LoVo (cell line): ENCODE measurements at regions not wholly inside any gene's neighbourhood (a gene's known extent, or its start where the extent isn't known, plus 50 kb on each side); places are given as distances from the start of the nearest gene placed in this dataset.
"Not testable (repeated sequence)": the region's sequence is repeated elsewhere in the genome, so short reads cannot be mapped to it uniquely, and the experiment has no call there.

Experiments used
- DNase-seq: peaks from one replicate; pipeline ENCODE4 v3.0.0-alpha.2; 2016; ENCODE audit warnings: low spot score

DNA sequence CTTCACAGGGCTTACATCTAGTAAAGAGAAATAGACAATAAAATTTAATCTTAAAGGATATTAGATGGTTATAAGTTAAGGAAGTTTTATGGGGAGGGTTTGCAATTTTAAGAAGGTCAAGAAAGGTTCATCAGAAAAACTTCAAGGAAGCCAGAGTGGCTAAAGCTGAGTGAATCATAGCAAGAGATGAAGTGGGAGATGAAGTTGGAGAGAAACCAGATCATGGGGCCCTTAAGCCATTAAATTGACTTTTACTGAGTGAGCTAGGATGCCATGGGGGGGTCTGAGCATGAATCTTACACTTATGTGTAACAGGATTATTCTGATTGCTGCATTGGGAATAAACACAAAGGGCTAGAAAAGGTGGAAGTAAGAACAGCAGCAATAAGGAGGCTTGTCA, 189.2 kb downstream of the LRIG3 start:
- no peak for DNase-seq

DNA sequence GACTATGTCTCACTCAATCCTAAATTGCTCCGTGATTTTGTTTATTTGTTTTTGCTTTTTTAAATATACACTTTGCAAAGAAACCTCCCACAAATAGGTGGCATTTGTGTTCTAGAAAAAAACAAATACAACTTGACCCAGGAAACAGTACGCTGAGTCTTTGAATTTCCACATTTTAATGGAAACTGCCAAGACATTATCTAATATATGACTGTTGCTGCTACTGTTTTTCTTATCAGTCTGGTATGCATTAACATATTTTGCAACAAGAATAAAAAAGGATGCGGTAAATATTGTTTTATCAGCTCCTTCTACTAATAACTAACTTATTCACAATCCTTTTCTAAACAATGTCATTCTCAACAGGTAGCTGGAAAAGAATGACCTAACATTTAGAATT, 187.4 kb downstream of the LRIG3 start:
- no peak for DNase-seq

DNA sequence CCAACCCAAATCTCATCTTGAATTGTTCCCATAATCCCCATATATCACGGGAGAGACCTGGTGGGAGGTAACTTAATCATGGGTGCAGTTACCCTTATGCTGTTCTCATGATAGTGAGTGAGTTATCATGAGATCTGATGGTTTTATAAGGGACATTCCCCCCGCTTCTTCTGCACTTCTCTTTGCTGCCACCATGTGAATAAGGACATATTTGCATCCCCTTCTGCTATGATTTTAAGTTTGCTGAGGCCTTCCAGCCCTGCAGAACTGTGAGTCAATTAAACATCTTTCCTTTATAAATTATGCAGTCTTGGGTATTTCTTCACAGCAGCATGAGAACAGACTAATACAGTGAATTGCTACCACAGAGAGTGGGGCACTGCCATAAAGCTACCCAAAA, 179.1 kb downstream of the LRIG3 start:
- no peak for DNase-seq

DNA sequence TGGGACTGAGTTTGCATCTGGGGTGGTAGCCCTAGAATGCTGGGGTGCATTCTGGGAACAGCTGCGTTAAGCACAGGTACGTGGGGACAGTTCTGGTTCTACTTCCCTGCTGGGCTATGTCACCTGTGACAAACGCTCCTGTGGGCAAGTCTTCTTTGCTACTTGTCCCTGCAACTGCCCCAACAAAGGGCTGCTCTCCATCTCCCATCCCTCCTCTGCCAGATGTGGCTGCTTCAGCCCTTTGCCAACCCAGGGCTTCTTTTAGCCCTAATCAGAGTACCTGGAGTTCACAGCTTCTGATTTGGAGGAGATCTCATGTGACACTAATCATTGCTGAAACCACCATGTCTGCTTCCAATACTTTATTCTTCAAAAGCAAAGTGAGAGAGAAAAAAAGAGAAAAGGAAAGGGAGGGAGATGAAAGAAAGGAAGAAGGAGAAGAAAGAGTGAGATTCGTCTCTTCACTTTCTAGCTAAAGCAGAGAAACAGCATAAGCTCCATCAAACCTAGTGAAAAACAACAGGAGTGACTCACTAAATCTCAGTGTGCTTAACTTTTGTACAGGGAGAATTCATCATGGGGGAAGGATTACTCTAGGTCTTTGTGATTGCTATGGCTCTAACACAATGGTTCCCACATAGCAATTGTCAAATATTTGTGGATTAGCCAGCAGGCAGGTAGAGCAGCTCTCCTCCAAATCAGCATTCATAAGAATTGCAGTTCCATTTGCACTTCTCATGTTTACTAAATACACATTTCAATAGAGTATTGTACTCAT, 174.8 kb downstream of the LRIG3 start:
- DNase-seq = no peak

DNA sequence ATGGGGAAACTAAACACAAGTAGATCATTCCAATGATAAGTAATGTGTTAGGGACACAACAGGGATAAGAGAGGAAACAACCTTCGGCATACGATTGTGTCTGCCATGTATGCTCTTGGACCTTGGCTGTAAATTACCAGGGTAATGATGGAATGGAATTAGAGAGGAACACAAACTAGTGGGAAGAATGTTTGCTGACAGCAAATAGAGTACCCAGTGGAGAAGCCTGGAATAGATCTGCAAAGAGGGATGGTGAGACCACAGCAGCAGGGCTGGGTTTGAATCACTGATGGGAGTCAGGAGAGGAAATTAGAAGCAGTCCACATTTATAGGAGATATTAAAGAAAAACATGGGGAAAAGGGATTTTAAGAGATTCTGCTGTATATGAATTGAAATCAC, 172.8 kb downstream of the LRIG3 start:
- no peak for DNase-seq

DNA sequence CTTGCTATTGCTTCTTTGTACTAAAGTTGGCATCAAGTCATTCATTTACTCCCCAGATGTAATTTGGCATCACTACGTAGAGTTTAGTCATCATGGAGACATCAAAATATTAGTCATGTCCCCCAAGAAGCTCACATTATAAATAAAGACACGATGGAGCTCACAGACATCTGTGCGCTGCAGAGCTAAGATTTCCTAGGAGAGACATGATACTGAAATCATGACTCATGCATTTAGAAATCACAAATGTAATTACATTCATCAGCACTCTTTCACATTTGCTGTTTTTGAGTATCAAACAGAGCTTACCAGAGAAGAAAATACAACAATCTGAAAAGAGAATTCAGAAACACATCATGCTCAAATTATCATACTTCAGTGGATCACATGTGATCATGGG, 169.8 kb downstream of the LRIG3 start:
- DNase-seq = no peak

DNA sequence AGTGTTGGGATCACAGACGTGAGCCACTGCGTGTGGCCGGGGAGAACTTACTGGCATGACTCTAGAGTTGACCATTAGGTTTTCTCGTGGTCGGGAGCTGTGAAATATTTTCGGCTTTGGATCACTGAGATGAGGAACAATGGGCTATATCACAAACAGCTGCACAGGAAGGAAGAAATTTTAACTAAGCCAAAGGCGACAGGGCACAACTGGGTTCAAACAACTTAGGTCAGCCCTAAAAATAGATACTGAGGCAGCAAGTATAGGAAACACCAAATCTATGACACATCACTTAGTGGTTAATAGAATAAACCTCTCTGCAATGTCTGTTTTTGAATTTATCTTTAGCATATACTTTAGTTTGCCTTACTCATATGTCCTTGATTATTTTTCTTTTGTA, 162.9 kb downstream of the LRIG3 start:
- DNase-seq = no peak

DNA sequence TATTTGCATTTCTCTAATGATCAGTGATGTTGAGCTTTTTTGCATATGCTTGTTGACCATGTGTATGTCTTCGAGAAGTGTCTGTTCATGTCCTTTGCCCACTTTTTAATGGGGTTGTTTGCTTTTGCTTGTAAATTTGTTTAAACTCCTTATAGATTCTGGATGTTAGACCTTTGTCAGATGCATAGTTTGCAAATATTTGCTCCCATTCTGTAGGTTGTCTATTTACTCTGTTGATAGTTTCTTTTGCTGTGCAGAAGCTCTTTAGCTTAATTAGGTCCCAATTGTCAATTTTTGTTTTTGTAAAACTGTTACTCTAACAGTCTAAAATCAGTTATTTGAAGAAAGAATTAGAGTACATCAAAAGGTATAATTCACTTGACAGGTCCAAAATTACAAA, 160.6 kb downstream of the LRIG3 start:
- not testable (repeated sequence) for DNase-seq

DNA sequence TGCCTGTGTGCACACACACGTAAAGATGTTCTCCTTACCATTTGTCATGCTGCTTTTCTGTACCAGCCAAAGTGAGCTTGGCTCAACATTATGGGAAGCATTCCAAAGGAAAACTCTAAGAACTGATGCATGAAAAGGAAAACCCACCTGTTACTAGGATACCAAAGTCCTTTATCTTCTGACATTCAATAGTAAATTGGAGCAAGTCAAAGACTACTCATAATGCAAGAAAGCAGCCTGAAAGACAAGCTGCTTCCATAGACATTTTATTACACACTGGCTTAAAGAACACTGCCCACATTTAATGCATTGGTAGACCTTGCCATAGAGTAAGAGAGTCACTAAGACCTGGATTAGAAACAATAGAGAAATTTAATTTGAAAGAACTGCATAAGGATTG, 159.0 kb downstream of the LRIG3 start:
- no peak for DNase-seq

DNA sequence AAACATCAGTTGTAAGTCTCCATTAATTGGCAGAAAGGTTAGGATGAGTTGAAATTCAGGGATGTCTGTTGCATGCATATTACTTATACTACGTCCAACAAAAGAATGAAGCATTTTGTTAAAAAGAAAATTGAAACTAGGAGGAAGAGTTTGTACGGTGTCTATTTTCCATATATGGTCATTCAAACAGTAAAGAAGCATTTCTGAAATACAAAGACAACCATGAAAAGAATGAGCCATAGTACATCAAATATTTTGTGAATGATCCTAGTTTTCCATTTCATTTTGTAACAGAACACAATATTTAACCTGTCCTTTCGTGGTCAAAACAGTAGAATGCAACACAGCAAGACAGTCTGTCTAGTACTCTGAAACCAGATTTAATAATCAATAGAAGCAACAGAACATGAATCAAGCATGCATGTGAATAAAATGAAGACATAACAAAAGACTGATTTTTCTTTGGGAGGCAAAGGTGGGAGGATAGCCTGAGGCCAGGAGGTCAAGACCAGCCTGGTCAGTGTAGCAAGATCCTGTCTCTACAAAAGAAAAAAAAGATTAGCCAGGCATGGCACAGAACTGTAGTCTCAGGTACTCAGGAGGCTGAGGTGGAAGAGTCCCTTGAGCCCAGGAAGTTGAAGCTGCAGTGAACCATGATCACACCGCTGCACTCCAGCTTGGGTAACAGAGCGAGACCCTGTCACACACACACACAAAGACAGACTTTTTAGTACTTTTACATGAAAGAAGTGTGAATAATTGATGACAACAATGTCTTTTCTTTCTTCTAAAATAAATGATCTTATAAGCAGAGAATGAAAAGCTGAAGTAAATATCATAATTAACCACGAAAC, 156.0 kb downstream of the LRIG3 start:
- DNase-seq = no peak

DNA sequence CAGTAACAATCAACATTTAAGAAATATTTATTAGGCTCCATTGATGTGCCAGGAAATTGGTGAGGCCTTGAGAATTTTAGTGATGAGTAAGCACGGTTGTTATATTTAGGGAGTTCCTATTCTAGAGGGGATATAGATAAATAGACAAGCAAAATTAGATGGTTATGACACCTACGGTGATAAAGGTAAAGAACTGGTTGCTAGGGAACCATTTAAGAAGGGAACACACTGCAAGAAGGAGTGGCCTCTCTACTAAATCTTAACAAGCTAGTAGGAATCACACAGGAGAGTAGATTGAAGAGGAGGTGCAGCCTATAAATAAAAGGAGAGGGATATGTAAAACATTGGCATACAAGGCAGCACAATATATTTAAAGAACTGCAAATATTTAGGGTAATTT, 155.2 kb downstream of the LRIG3 start:
- no peak for DNase-seq

DNA sequence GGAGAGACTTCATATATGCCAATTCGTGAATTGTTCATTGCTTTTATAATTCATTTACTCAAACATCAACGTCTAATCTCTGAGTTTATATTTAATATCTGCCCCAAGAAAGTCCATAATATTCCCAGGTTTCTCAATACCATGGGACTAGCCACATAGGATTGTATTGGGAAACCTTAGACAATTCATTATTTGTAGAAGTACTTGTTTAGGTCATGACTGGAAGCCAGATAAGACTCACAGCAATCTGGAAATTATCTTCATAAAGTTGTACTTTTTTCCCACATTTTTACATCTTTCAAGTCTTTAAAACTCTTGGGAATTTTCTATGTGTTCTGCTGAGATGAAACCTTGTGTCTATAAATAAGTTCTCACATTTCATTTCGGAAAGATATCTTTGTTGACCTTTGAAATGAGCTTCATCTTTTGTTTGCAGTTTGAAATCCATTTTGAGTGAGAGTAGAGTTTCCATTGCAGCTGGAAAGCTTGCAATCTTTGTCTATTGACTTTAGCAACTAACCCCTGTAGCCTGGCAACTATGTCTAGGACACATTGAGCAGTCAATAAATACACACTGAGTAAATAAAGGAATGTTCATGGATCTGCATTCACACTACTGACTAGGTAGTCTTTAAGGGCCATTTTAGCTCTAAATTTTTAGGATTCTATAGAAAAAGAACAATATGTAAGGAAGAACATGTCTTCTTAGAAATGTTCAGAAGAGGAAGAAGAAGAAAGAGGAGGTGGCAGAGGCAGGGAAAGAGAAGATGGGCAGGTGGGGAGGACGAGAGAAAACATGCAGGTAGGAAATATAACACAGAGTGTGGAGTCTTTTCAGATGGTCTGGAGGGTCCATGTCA, 154.4 kb downstream of the LRIG3 start:
- no peak for DNase-seq

DNA sequence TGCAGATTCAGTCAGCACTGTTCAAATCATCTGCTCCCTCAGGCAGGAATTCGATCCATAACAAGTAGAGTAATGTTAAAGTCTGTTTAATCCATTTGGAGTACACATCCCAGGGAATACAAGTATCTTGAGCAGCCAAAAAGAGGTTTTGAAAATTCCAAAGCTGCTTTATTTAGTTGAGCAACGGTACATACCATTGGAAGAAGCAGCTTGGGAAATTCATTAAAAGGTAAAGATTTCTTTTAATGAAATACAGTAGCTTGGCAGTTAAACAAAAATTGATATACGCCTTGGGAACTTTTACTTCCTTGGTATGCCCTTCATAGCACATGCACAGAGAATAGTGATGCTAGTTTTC, 153.8 kb downstream of the LRIG3 start:
- DNase-seq = no peak

DNA sequence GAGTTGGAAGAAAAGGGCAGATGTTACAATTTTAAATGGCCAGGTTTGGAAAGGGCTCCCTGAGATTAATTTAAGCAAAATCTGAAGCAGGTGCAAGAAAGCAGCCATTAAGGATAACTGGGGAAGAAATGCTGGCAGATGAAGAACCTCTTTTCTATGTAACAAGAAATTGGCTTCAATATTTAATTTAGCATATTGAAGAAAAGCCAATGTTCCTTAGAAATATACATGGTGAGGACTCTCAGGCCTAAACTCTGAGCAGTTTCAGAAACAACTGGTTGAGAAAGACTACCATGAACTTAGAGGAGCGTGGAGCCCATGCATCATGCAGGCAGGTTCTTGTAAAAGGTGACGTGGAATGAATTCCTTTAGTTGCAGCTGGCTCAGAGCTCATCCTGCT, 152.8 kb downstream of the LRIG3 start:
- no peak for DNase-seq

DNA sequence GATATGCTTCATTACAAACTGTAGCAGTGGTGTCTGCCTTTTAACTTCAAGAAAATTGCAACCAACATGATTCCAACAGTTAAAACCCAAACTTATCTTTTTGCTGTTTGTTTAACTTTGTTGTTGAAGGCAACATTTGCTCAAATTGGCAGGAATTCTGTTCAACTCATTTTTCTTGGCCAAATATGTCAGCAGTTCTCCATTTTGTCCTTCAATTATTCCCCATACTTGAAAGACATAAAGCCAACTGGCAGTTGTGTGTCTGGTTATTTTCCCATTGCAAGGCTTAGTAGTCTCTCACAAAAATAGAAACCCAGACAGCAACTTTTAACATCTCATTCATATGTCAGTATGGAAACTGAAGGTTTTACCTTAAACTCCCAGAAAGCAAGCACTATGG, 146.3 kb downstream of the LRIG3 start:
- no peak for DNase-seq

DNA sequence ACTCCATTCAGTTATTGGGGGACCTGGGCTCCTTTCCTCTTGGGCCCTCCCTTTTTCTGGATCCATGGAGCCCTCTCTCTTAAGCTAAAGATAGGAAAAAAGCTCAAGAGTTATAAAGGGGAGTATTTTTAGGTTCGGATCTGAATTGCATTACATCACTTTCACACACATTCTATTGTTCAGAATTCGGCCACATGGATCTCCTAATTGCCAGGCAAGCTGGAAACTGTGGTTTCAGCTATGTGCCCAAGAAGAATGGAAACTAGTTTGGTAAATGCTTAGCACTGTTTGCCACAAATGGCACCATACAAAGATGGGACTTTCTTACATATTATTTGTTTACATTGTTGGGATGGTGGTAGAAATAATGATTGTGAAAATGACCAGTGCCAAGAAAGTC, 145.6 kb downstream of the LRIG3 start:
- no peak for DNase-seq

DNA sequence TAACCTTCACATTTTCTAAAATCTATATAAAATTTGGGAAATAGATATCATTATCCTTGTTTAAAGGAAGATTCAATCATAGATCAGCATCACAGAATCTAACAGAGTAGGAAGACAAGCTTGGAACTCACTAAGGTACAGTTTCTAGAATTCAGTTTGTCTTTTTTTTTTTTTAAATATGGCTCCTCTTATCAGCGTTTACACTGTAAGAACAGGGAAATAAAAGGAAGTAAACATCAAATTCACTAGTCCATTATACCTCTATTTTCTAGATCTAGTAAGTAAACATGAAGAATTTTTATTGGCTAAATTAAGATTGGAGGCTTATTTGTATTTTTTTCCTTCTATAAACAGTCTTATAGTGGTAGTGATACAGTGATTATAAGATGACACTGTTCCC, 144.9 kb downstream of the LRIG3 start:
- no peak for DNase-seq

DNA sequence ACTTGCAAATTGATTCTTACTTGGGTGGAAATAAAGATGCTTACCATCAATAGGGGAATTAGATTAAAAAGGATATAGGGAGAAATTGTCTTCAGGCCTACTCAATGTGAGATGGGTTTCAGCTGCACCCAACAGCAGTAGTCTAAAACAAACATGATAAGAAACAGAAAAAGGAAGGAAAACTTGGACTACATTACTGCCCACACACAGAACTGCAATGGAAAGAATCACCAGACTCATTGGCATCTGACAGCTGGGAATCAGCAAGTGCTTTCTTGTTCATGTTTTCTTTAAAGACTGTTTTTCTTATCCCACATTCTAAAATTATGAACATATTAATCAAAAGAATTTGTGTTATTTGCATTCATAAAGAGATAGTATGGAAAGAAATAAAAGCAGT, 144.2 kb downstream of the LRIG3 start:
- DNase-seq = no peak

DNA sequence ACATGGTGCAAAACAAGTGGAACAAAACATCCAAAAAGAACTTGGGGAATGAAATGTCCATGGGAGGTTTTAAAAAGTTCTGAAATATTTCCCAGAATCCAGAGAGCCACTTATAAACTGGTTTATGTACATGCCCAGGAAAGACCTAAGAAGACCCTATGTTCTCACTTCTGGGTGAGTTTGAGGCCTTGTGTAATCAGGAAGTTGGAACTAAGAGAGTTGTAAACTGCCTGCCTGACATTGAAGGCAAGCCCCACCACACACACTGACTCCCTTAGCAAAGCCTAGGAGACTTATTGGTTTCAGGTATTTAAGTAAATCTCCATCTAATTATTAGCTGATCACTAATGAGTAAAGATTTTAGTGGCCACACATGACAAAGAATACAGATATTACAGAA, 142.5 kb downstream of the LRIG3 start:
- DNase-seq = no peak

DNA sequence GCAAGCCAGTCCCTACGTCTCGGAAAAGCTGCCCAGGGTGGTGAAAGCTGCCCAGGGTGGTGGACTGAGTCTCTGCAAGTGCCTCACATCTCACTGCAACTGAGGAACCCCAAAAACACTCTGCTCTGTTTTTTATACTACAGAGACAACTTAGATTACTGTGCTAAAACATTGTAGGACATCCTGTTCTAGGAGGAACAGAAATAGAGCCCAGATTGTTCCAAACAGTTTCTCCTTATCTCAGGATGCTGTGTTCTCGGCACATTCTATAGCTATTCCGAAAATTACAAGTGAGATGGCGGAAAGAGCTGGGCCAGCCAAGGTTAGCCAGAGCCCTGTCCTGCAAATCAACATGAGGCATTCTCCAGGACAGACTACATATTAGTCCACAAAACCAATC, 138.7 kb downstream of the LRIG3 start:
- DNase-seq = no peak

DNA sequence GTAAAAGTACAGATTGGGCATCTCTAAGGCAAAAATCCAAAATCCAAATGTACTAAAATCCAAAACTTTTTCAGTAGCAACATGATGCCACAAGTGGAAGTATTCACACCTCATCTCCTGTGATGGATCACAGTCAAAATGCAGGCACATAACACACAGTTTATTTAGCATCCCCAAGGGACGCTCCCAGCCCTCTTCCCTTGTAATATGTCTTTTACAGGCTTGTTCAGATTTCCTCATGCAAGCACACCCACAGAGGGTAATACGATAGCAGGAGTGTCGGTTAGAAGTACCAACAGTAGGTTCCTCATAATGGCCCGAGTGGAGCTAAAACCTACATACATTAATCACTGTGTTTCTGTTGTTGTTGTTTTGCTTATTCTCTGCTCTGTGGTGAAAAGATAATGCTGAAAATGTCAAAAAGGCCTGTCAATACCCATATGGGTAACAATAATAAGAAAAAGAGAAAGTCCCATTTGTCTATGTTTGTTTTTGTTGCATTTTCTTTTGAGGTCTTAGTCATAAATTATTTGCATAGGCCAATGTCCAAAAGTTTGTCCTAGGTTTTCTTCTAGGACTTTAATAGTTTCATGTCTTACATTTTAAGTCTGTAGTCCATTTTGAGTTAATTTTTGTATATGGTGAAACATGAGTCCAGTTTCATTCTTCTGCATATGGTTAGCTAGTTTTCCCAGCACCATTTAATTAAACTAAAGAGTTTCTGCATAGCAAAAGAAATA, 133.1 kb downstream of the LRIG3 start:
- no peak for DNase-seq

DNA sequence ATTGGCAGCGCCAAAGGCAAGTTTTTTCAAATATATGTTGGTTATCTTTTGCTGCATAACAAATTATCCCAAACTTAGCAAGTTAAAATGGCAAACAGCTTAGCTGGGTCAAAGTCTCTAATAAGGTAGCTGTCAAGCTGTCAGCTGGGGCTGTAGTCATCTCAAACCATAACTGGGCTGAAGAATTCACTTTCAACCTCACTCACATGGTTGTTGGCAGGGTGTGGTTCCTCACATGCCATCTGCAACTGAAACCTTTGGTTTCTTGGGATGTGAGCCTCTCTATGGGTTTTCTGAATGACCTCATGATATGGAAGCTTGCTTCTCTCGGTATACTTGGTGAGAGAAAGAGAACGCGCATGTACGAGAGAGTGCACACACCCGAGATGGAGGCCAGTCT, 125.4 kb downstream of the LRIG3 start:
- DNase-seq = no peak
